Mesodermal cell (in vitro differentiated cells): ENCODE measurements at regions not wholly inside any gene's neighbourhood (a gene's known extent, or its start where the extent isn't known, plus 50 kb on each side); places are given as distances from the start of the nearest gene placed in this dataset.

ENCODE experiments used
- H3K27ac ChIP-seq: 2 replicates; pipeline ENCODE4 v1.7.0; 2013; ENCODE audit warnings: mild to moderate bottlenecking, low read depth, low read length, moderate library complexity; ENCODE audit not compliant: severe bottlenecking
- H3K36me3 ChIP-seq: 2 replicates; pipeline ENCODE4 v1.7.1; 2013; ENCODE audit warnings: mild to moderate bottlenecking, low read length, moderate library complexity; ENCODE audit not compliant: control insufficient read depth, insufficient read depth
- H3K4me1 ChIP-seq: one replicate; pipeline ENCODE4 v1.7.1; 2013; ENCODE audit warnings: mild to moderate bottlenecking, low read length; ENCODE audit not compliant: insufficient read depth, control insufficient read depth, poor library complexity, severe bottlenecking
- H3K4me3 ChIP-seq: 2 replicates; pipeline ENCODE4 v1.7.0; 2013; ENCODE audit warnings: low read length, control low read depth, mild to moderate bottlenecking; ENCODE audit not compliant: insufficient read depth, poor library complexity, severe bottlenecking; ENCODE audit errors: extremely low read depth
- H3K9me3 ChIP-seq: 2 replicates; pipeline ENCODE4 v1.7.1; 2013; ENCODE audit warnings: mild to moderate bottlenecking, low read length, moderate library complexity; ENCODE audit not compliant: control insufficient read depth
- whole genome bisulfite sequencing, 2 experiments: methylation state at CpG; one replicate each; pipeline ENCODE4 v1.1.5; 2013; ENCODE audit warnings: missing lambda C conversion rate in 2 of 2; ENCODE audit not compliant: insufficient coverage in 2 of 2; 5-methylcytosine and 5-hydroxymethylcytosine counted together

DNA sequence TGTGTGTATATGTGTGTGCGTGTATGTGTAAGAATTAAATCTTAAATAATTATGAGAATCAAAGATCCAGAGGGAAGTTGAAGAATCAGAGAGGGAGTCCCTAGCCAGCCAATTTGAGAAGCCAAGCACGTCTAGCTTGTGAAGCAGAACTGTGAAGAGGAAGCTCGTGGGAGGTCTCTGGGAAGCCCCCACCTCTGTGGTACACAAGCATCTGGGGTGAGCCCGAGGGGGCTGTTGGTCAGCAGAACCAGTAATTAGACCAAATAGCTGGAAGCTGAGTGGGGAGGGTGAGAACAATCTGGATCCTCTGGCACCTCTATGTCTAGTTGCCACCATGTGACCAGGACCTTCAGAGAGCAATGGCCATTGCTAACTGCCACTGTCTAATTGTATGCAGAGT lies 162.7 kb upstream of the ADRA1D start:
- WGBS, 2 experiments, result 94 to 100% methylated on average over 3 to 4 of the region's 4 CpGs
- Histone ChIP-seq H3K9me3 (no peaks in the 10 kb centered on the region), H3K36me3 (no peaks in the 10 kb centered on the region), H3K27ac (no peak overlapping the region), H3K4me1 (no peaks in the 10 kb centered on the region), H3K4me3 (no peak overlapping the region)

DNA sequence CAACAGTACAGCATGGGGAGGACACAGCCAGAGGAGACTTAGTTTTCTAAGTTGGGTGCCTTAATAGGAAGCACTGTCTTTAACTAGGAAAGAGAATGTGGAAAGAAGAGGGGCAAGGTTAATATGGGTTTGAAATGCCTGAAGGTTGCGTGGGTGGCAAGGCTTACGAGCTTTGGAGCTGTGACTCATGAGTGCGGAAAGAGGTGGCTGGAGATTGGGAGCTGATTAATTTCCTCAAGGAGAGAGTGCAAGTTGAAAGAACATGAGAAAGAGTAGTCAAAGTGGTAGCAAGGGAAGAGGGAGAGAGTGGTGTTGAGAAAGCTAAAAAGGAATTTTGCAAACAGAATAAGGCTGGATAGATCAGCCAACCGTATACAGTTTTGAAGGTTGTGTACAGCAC lies 157.5 kb upstream of the ADRA1D start:
- Histone ChIP-seq H3K27ac (no peak overlapping the region), H3K9me3 (no peaks in the 10 kb centered on the region)

DNA sequence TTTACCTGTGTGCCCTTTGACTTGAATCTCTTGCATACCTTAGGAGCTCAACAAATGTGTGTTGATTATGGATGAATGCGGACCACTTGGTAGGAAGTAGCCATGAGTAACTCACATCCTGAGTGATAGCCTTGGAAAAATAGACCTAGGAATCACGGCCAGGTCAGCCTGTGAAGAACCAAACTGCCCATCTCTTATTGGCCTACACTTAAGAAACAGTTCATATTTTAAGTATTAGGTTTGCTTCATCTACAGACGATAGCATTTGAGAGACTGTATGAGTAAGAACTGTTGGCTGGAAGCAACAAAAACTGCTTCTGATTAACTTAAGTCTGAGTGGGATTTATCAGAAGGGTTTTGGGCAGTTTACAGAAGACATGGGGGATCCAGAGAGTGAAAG lies 152.5 kb upstream of the ADRA1D start:
- H3K9me3 ChIP-seq, result peaks cover 6% of the 10 kb centered on the region
- H3K4me3 ChIP-seq, result no peak overlapping the region
- WGBS, 2 experiments, result 92% methylated on average over 2 of the region's 3 CpGs; no CpG with 5 or more reads in 1 of the 2 experiments
- H3K36me3 ChIP-seq, result no peaks in the 10 kb centered on the region
- H3K27ac ChIP-seq, result no peak overlapping the region
- no peaks in the 10 kb centered on the region for H3K4me1 ChIP-seq

More for the DNA sequence above, 157.5 kb upstream of the ADRA1D start:
- Histone ChIP-seq H3K4me1 (no peaks in the 10 kb centered on the region), H3K4me3 (no peak overlapping the region), H3K36me3 (no peaks in the 10 kb centered on the region)
- WGBS, 2 experiments, result 71 to 73% methylated on average over 3 of the region's 4 CpGs

DNA sequence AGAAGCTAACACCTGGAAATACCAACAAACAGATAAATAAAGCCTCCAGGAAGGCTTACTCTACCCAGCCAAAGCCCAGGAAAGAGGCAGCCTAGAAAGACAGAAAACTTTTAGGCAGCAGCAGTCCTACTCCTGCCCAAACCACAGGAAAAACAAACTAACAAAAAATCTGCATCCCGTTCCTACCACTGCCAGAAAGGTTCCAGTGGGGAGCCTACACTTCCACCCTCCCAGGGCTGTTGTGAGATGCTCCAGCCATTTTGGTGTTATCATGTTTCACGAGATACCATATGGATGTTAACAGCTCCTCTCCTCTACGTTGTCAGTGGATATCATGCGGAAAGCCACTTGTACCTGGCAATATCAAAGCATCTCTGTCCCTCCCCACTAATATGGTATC lies 135.9 kb upstream of the ADRA1D start:
- 92 to 98% methylated on average over 4 of the region's 4 CpGs for WGBS, 2 experiments
- no peaks in the 10 kb centered on the region for H3K9me3 ChIP-seq
- no peak overlapping the region for H3K4me3 ChIP-seq
- no peaks in the 10 kb centered on the region for H3K4me1 ChIP-seq
- no peak overlapping the region for H3K27ac ChIP-seq
- H3K36me3 ChIP-seq, result no peaks in the 10 kb centered on the region

DNA sequence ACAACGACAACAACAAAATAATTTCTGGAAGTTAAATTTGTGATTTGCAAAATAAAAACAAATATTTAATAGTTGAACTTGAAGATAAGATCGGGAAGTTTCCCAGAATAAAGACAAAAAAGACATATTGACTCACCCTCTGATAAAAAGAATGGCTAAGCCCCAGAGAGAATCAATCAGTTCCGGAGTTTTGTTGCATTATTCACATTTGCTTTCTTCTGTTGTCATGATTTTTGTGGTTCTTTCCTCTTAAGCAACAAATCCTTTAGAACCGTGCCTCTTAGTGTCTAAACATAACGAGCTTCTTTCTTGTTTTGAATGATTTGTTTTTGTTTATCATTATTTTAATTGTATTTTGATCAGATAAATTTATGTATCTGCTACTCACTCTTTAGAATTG lies 134.9 kb upstream of the ADRA1D start:
- Histone ChIP-seq H3K4me1 (no peaks in the 10 kb centered on the region), H3K9me3 (no peaks in the 10 kb centered on the region), H3K36me3 (no peaks in the 10 kb centered on the region), H3K4me3 (no peak overlapping the region), H3K27ac (no peak overlapping the region)
- 89 to 100% methylated on average over 1 of the region's 5 CpGs for WGBS, 2 experiments

DNA sequence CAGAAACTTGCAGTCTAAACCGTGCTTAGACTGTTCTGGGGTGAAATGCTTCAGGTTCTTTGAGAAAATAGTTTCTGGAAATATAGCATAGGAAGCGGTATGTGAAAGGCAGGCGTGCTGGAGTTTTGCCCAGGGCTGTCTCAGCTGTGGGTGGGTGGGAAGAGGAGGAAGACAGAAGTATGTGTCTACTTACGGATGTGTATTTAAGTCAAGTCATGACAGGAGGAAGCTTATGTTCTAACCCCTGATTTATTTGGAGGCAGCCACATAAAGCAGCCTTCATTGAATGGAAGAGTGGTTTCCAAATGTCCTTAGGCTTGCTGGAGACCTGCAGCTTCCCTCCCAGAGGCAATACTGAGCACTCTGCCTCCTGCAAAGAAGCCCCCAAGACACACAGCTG lies 126.8 kb upstream of the ADRA1D start:
- Histone ChIP-seq H3K36me3 (no peaks in the 10 kb centered on the region), H3K27ac (no peak overlapping the region), H3K4me3 (no peak overlapping the region), H3K4me1 (no peaks in the 10 kb centered on the region), H3K9me3 (no peaks in the 10 kb centered on the region)
- WGBS, 2 experiments, result 77 to 96% methylated on average over 3 to 4 of the region's 4 CpGs

DNA sequence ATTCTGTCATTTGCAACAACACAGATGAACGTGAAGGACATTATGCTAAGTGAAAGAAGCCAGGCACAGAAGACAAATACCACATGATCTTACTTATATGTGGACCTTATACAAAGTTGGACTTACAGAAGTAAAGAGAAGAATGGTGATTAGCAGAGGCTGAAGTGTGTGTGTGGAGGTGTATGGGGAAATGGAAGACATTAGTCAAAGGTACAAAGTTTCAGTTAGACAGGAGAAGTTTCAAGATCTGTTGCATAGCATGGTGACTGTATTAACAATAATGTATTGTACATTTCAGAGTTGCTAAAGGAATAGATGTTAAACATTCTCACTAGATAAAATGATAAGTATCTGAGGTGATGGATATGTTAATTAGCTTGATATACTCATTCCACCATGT lies 124.4 kb upstream of the ADRA1D start:
- Histone ChIP-seq H3K36me3 (no peaks in the 10 kb centered on the region), H3K4me3 (no peak overlapping the region), H3K4me1 (no peaks in the 10 kb centered on the region), H3K9me3 (no peaks in the 10 kb centered on the region), H3K27ac (no peak overlapping the region)
- no CpG with 5 or more reads among the region's 1 CpG for WGBS, 2 experiments

DNA sequence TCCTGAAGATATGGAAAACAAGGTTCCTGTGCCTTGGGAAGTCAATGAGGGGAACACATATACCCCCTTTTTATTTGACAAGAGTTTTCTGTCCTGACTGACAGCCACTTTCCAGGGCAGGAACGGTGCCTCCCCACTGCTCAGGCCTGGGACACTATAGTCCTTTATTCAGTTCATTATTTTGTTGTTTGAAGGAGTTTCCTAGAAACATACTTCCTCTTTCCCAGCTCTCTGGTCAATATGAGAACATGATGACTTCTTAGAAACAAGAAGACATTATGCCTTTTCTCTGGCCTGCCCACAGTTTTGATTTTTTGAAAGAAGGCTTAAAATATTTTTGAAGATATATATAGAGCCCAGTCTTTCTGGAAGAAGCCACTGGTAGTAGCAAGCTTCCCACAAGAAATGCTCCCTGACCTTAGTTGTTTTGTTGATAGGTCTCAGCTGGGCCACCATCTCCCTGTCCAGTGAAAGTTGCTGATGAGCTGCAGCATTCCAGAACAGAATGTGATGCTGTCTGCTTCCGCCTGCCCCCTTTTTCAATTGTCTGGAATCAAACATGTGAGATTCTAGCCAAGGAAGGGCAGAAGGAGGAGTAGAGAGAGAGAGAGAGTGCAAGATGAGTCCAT lies 122.7 kb upstream of the ADRA1D start:
- no peaks in the 10 kb centered on the region for H3K9me3 ChIP-seq
- H3K36me3 ChIP-seq, result no peaks in the 10 kb centered on the region
- no peak overlapping the region for H3K4me3 ChIP-seq
- H3K27ac ChIP-seq, result no peak overlapping the region
- H3K4me1 ChIP-seq, result no peaks in the 10 kb centered on the region
- WGBS, 2 experiments, result 83 to 100% methylated on average over 1 of the region's 2 CpGs

DNA sequence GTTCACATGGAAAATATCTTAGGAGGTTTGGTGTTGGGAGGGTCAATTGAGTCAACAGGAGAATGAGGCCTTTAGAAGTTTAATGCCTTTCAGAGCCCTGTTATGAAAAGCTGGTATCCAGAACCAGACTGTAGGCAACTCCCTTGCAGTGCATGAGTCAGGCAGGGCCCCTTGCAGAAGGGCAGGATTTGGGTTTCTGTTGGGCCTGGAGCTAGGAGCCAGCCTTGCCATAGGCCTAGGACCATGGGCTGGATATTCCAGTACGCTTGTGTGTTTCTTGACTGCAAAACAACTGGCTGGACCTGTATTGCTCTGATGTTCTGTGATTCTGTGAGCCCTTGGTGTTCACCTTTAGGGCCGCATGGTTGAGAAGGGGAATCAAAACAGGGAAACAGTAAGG lies 121.8 kb upstream of the ADRA1D start:
- H3K4me1 ChIP-seq, result no peaks in the 10 kb centered on the region
- H3K36me3 ChIP-seq, result no peaks in the 10 kb centered on the region
- H3K4me3 ChIP-seq, result no peak overlapping the region
- H3K27ac ChIP-seq, result no peak overlapping the region
- WGBS, 2 experiments, result 76 to 95% methylated on average over 2 of the region's 2 CpGs
- H3K9me3 ChIP-seq, result no peaks in the 10 kb centered on the region

DNA sequence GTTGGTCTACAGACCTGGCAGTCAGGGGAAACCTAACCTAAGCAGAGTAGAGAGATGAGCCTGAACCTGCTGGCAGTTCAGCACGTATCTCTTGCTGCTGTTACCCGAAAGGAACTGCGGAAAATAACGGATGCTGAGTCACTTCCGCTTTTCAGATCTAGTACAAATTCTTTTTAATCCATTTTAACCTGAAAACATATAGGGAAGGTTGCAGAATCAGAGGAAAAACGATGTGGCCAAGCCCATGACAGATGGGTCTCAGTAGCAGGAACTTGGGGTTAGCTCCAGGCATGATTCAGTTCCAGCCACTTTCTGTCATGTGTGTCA lies 120.7 kb upstream of the ADRA1D start:
- no peaks in the 10 kb centered on the region for H3K36me3 ChIP-seq

DNA sequence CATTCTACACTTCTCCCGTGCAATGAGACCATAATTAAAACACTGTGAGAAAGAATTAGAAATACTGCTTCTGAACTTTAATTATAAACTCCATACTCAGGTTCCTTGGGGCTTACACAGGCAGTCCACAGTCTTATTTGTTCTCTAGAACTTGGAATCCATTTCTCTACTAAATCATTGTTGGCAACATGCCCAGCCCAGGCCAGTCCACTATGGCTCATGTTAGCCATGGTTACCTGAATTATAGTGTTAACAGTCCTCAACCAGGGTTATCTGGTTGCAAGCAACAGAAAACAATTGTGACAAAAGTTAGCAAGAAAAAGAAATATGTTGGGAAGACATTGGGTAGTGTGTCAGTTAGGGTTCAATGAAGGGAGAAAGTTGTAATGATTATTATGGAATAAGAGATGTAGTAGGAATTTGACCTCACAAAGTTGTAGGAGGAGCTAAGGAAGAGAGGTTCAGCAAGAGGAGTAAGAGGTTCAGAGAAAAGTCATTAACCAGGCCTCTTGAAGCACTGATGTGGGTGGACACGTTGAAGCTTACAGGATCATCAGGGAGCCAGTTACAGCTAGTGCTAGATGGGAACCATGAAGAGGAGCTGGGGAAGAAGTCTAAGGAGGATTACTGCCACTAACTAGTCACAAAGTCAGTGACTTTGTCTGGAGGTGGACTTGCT lies 120.2 kb upstream of the ADRA1D start:
- 71 to 93% methylated on average over 1 to 2 of the region's 2 CpGs for WGBS, 2 experiments

More for the DNA sequence above, 120.7 kb upstream of the ADRA1D start:
- Histone ChIP-seq H3K4me3 (no peak overlapping the region), H3K4me1 (no peaks in the 10 kb centered on the region), H3K27ac (no peak overlapping the region), H3K9me3 (no peaks in the 10 kb centered on the region)
- WGBS, 2 experiments, result 86 to 91% methylated on average over 2 to 6 of the region's 6 CpGs

More for the DNA sequence above, 120.2 kb upstream of the ADRA1D start:
- Histone ChIP-seq H3K9me3 (no peaks in the 10 kb centered on the region), H3K27ac (no peak overlapping the region), H3K4me1 (no peaks in the 10 kb centered on the region), H3K4me3 (no peak overlapping the region), H3K36me3 (no peaks in the 10 kb centered on the region)
